Esophagus squamous epithelium (tissue), 5 donors: ENCODE measurements at regions not wholly inside any gene's neighbourhood (a gene's known extent, or its start where the extent isn't known, plus 50 kb on each side); places are given as distances from the start of the nearest gene placed in this dataset.

Source experiments
- DNase-seq: peaks from one replicate; lab custom pipeline; 2025; lab: John Stamatoyannopoulos, UW
- H3K27ac ChIP-seq, 4 donors: fragments of 200-600 bp; sonication (generic); one replicate each; pipeline ENCODE4 v1.5.1; 2016 to 2019; ENCODE audit warnings: mild to moderate bottlenecking in 1 of 4
- H3K27me3 ChIP-seq, 4 donors: fragments of 200-600 bp; sonication (generic); 1 replicate in 3 of 4; 2 replicates in 1 of 4; pipeline versions ENCODE4 v1.5.1 to v1.6.0; 2017 to 2021; ENCODE audit warnings: antibody characterized with exemption in 1 of 4
- H3K36me3 ChIP-seq, 3 donors: fragments of 200-600 bp; sonication (generic); one replicate each; pipeline ENCODE4 v1.5.1; 2016 to 2019
- H3K4me1 ChIP-seq, 3 donors: fragments of 200-600 bp; sonication (generic); one replicate each; pipeline ENCODE4 v1.5.1; 2017 to 2019
- H3K4me3 ChIP-seq, 4 donors: fragments of 200-600 bp; sonication (generic); 1 replicate in 3 of 4; 2 replicates in 1 of 4; pipeline ENCODE4 v1.5.1; 2016 to 2019; ENCODE audit warnings: mild to moderate bottlenecking in 2 of 4, moderate library complexity in 1 of 4
- H3K9me3 ChIP-seq, 3 donors: fragments of 200-600 bp; sonication (generic); one replicate each; pipeline ENCODE4 v1.5.1; 2016 to 2019
- POLR2A ChIP-seq, 4 donors: fragments of 450-650 bp; IDR thresholded peaks; one replicate each; pipeline ENCODE4 v1.6.1; 2017; ENCODE audit warnings: antibody characterized with exemption in 4 of 4, mild to moderate bottlenecking in 4 of 4, moderate library complexity in 3 of 4
- WGBS, 2 donors: methylation state at CpG; one replicate each; pipeline ENCODE4 v1.1.5; 2018; 5-methylcytosine and 5-hydroxymethylcytosine counted together
- intact Hi-C: fragments of 100-400 bp; cut with DNase I; formaldehyde crosslinking; loops from one replicate; pipeline ENCODE4 v1.15.0; 2022
- TF ChIP-seq, protein P1 (sequence below), 6 experiments: fragments of 450-650 bp in 4 of 6; fragments of 200-600 bp in 2 of 6; sonication (generic) in 2 of 6; IDR thresholded peaks; one replicate each; pipeline ENCODE4 v1.5.1; 2016 to 2019; ENCODE audit warnings: antibody characterized with exemption in 6 of 6, mild to moderate bottlenecking in 4 of 6, moderate library complexity in 4 of 6
- donor health status: DM: yes; HTN: yes; CAD: no.

DNA sequence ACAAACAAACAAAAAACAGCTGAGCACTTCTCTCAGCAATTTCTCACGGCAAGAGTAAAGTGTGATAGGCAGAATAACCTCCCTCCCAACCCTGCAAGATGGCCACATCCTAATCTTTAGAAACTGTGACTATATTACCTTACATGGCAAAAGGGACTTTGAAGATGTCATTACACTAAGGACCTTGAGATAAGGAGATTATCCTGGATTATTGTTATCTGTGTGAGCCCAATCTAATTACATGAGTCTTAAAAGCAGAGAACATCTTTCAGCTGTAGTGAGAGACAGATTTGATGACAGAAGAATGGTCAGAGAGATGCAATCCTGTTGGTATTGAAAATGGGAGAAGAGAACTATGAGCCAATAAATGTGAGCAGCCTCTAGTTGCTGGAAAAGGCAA lies 347.9 kb downstream of the CDH9 start:
- H3K9me3 ChIP-seq: peaks cover 0 to 6% (median 0%) of the 10 kb centered on the region in 3 donors
- DNase-seq: no peak
- 18 to 33% methylated on average over 1 of the region's 1 CpG for WGBS, 2 donors
- H3K4me3 ChIP-seq: no peak overlapping the region
- H3K4me1 ChIP-seq: no peaks in the 10 kb centered on the region
- TF ChIP-seq POLR2A (IDR thresholded peaks at IDR 0.05): no peak
- TF ChIP-seq, protein P1, sequence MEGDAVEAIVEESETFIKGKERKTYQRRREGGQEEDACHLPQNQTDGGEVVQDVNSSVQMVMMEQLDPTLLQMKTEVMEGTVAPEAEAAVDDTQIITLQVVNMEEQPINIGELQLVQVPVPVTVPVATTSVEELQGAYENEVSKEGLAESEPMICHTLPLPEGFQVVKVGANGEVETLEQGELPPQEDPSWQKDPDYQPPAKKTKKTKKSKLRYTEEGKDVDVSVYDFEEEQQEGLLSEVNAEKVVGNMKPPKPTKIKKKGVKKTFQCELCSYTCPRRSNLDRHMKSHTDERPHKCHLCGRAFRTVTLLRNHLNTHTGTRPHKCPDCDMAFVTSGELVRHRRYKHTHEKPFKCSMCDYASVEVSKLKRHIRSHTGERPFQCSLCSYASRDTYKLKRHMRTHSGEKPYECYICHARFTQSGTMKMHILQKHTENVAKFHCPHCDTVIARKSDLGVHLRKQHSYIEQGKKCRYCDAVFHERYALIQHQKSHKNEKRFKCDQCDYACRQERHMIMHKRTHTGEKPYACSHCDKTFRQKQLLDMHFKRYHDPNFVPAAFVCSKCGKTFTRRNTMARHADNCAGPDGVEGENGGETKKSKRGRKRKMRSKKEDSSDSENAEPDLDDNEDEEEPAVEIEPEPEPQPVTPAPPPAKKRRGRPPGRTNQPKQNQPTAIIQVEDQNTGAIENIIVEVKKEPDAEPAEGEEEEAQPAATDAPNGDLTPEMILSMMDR (IDR thresholded peaks at IDR 0.05): no peak
- intact Hi-C loops: no loop called here
- H3K36me3 ChIP-seq: no peaks in the 10 kb centered on the region
- no peak overlapping the region for H3K27ac ChIP-seq
- no peaks in the 10 kb centered on the region for H3K27me3 ChIP-seq

GRCh38 chr5:26681861-26682260 lies 356.5 kb downstream of the CDH9 start:
- intact Hi-C loops: no loop called here
- Histone ChIP-seq H3K4me1 (no peaks in the 10 kb centered on the region), H3K9me3 (no peaks in the 10 kb centered on the region), H3K36me3 (no peaks in the 10 kb centered on the region), H3K4me3 (no peak overlapping the region), H3K27ac (no peak overlapping the region), H3K27me3 (no peaks in the 10 kb centered on the region)
- TF ChIP-seq, protein P1 (IDR thresholded peaks at IDR 0.05): no peak
- TF ChIP-seq POLR2A (IDR thresholded peaks at IDR 0.05): no peak
- DNase-seq: no peak
- 64 to 71% methylated on average over 1 of the region's 1 CpG for WGBS, 2 donors

- Histone ChIP-seq H3K9me3 (peaks cover 0 to 4% (median 0%) of the 10 kb centered on the region in 3 donors), H3K36me3 (no peaks in the 10 kb centered on the region), H3K27ac (no peak overlapping the region), H3K27me3 (no peaks in the 10 kb centered on the region), H3K4me3 (no peak overlapping the region), H3K4me1 (no peaks in the 10 kb centered on the region)
- no peak for DNase-seq
- TF ChIP-seq, protein P1 (IDR thresholded peaks at IDR 0.05): no peak
- TF ChIP-seq POLR2A (IDR thresholded peaks at IDR 0.05): no peak
- WGBS, 2 donors: 46 to 53% methylated on average over 8 of the region's 8 CpGs
- intact Hi-C loops: no loop called here
Measured at GRCh38 chr5:26674846-26675245, 363.5 kb downstream of the CDH9 start.

DNA sequence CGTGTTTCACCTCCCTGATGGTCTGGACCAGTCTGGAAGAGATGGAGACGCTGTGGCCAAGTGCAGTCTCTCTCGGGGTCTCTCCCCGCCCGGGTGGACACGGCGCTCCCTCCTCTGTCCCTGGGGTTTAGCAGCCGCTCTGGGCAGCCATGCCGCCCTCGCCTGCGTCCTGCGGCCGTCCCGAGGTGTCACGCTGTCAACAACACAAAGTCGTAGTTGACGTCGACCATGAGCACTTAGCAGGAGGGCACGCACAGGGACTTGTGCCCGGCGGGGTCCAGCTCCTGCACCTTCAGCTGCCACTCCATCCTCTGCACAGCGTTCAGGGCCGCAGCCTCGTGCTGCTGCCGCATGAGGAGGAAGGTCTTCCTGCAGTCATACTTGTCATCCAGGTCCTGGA lies 368.9 kb downstream of the CDH9 start:
- intact Hi-C loops: no loop called here
- H3K4me3 ChIP-seq: no peak overlapping the region
- peaks cover 0 to 11% (median 0%) of the 10 kb centered on the region in 3 donors for H3K9me3 ChIP-seq
- 73 to 80% methylated on average over 2 to 3 of the region's 25 CpGs for WGBS, 2 donors
- no peak overlapping the region for H3K27ac ChIP-seq
- TF ChIP-seq, protein P1 (IDR thresholded peaks at IDR 0.05): no peak
- no peak for TF ChIP-seq POLR2A (IDR thresholded peaks at IDR 0.05)
- no peaks in the 10 kb centered on the region for H3K27me3 ChIP-seq
- H3K36me3 ChIP-seq: no peaks in the 10 kb centered on the region
- H3K4me1 ChIP-seq: no peaks in the 10 kb centered on the region
- DNase-seq: no peak

- H3K4me1 ChIP-seq: no peaks in the 10 kb centered on the region
- H3K9me3 ChIP-seq: peaks cover 0 to 11% (median 0%) of the 10 kb centered on the region in 3 donors
- H3K27ac ChIP-seq: no peak overlapping the region
- H3K4me3 ChIP-seq: no peak overlapping the region
- no peak for TF ChIP-seq POLR2A (IDR thresholded peaks at IDR 0.05)
- TF ChIP-seq, protein P1 (IDR thresholded peaks at IDR 0.05): no peak
- DNase-seq: no peak
- intact Hi-C loops: no loop called here
- H3K27me3 ChIP-seq: no peaks in the 10 kb centered on the region
- H3K36me3 ChIP-seq: no peaks in the 10 kb centered on the region
- 86 to 88% methylated on average over 11 to 14 of the region's 14 CpGs for WGBS, 2 donors
Measured at GRCh38 chr5:26669031-26669430, 369.4 kb downstream of the CDH9 start.
